ENCODE measurements at regions not wholly inside any gene's neighbourhood (a gene's known extent, or its start where the extent isn't known, plus 50 kb on each side); places are given as distances from the start of the nearest gene placed in this dataset.

DNA sequence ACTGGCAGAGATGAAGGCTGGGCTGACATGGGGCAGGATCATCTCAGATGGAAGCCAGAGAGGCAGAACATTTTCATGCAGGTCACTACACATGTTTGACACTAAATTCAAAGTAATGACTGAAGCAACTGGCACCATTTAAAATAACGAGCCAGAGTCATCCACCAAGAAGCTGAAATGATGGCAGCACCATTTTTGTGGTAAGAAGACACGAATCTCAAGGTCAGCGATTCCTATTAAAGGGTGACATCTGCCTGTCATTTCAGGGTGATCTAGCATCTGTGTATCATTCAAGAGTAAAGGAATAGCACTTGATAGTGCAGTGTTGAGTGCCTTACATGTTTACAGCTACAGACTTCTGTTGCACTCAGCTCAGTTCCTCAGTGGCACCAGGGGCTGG, 113.4 kb upstream of the C11orf87 start:
- Mint-ChIP-seq H3K27me3 (ENCODE audit: insufficient read depth, low read depth) (peaks cover 2% of the 10 kb centered on the region), H3K4me1 (no peaks in the 10 kb centered on the region), H3K36me3 (no peaks in the 10 kb centered on the region), H3K27ac (no peak overlapping the region), H3K4me3 (no peak overlapping the region), H3K9me3 (no peaks in the 10 kb centered on the region)
- no peaks in the 10 kb centered on the region for H3K36me3 ChIP-seq
- DNase-seq (ENCODE audit: low spot score), result no peak
- no peak overlapping the region for H3K4me2 ChIP-seq
- H4K20me1 ChIP-seq (ENCODE audit: low read depth), result no peaks in the 10 kb centered on the region
- no peaks in the 10 kb centered on the region for H3K4me1 ChIP-seq
- no peak overlapping the region for H3K9ac ChIP-seq
- no peaks in the 10 kb centered on the region for H3K9me3 ChIP-seq (ENCODE audit: low read depth)
- H3K4me3 ChIP-seq, result no peak overlapping the region
- H3K79me2 ChIP-seq (ENCODE audit: low read depth), result no peaks in the 10 kb centered on the region
- no peaks in the 10 kb centered on the region for H3F3A ChIP-seq (ENCODE audit: low read depth)
- TF ChIP-seq CTCF (IDR thresholded peaks at IDR 0.05) (no peak), EZH2phosphoT487 (IDR thresholded peaks at IDR 0.05) (no peak)
- H2AFZ ChIP-seq (replicated peaks), result no peak overlapping the region
- no peak overlapping the region for H3K27ac ChIP-seq
- H3K27me3 ChIP-seq, result no peaks in the 10 kb centered on the region

DNA sequence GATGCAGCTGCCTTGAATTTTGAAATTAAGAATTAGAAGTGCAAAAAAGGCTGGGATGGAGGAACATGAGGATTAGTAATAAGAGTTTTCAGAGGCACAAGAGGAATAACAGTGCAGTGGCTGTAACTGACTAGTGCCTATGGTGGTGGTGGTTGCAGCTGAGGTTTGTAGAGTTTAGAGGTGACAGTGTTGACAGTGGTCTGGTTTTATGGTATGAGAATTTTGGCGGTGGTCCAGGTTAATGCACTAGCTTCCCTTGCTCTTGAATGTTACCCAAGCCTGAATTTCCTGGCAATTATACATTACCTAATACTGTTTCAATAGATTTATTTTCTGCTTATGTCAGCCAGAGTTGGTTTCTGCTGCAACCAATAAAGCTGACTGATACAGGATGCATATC, 112.8 kb upstream of the C11orf87 start:
- no peak overlapping the region for H3K27ac Mint-ChIP-seq
- Histone ChIP-seq H3K4me2 (no peak overlapping the region), H3K27me3 (no peaks in the 10 kb centered on the region), H3K27ac (no peak overlapping the region), H3K79me2 (ENCODE audit: low read depth) (no peaks in the 10 kb centered on the region), H3K9ac (no peak overlapping the region), H2AFZ (replicated peaks) (no peak overlapping the region), H3F3A (ENCODE audit: low read depth) (no peaks in the 10 kb centered on the region), H3K4me3 (no peak overlapping the region), H3K4me1 (no peaks in the 10 kb centered on the region), H4K20me1 (ENCODE audit: low read depth) (no peaks in the 10 kb centered on the region), H3K36me3 (no peaks in the 10 kb centered on the region), H3K9me3 (ENCODE audit: low read depth) (no peaks in the 10 kb centered on the region)
- H3K4me3 Mint-ChIP-seq, result no peak overlapping the region
- TF ChIP-seq CTCF (IDR thresholded peaks at IDR 0.05), result no peak
- TF ChIP-seq EZH2 (IDR thresholded peaks at IDR 0.05), result no peak
- no peak for TF ChIP-seq EZH2phosphoT487 (IDR thresholded peaks at IDR 0.05)
- no peak for DNase-seq (ENCODE audit: low spot score)
- H3K4me1 Mint-ChIP-seq, result no peaks in the 10 kb centered on the region
- H3K27me3 Mint-ChIP-seq (ENCODE audit: insufficient read depth, low read depth), result peaks cover 2% of the 10 kb centered on the region
- H3K9me3 Mint-ChIP-seq, result peaks cover under 1% of the 10 kb centered on the region
- no peaks in the 10 kb centered on the region for H3K36me3 Mint-ChIP-seq

DNA sequence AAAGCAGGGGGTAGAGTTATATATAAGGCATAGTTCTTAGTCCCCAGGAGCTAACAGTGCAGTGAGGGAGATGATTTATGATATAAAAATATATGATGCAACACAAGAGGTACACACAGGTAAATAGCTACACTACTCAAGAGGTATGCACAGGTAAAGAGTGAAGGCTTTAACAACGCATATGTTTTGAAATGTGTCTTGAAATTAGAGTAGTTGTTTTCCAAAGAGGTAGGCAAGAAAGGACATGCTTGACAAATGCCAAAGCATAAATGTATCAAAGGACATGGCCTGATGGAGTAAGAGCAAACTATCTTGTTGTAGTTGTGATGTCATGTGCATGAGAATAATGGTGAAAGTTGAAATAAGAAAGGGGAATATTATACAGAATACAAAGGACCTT, 104.3 kb upstream of the C11orf87 start:
- Histone ChIP-seq H3F3A (ENCODE audit: low read depth) (no peaks in the 10 kb centered on the region), H3K4me3 (no peak overlapping the region), H3K9ac (no peak overlapping the region), H3K27me3 (no peaks in the 10 kb centered on the region), H3K36me3 (no peaks in the 10 kb centered on the region), H3K27ac (no peak overlapping the region), H2AFZ (replicated peaks) (no peak overlapping the region), H3K4me1 (no peaks in the 10 kb centered on the region), H3K79me2 (ENCODE audit: low read depth) (no peaks in the 10 kb centered on the region), H4K20me1 (ENCODE audit: low read depth) (no peaks in the 10 kb centered on the region), H3K4me2 (no peak overlapping the region), H3K9me3 (ENCODE audit: low read depth) (no peaks in the 10 kb centered on the region)
- TF ChIP-seq EZH2phosphoT487 (IDR thresholded peaks at IDR 0.05) (no peak), CTCF (IDR thresholded peaks at IDR 0.05) (no peak), EZH2 (IDR thresholded peaks at IDR 0.05) (no peak)
- Mint-ChIP-seq H3K27me3 (ENCODE audit: insufficient read depth, low read depth) (no peaks in the 10 kb centered on the region), H3K4me1 (no peaks in the 10 kb centered on the region), H3K9me3 (peaks cover 2% of the 10 kb centered on the region), H3K36me3 (no peaks in the 10 kb centered on the region), H3K27ac (no peak overlapping the region), H3K4me3 (no peak overlapping the region)
- DNase-seq (ENCODE audit: low spot score), result no peak

- H3K36me3 ChIP-seq, result no peaks in the 10 kb centered on the region
- no peak for TF ChIP-seq CTCF (IDR thresholded peaks at IDR 0.05)
- no peak for TF ChIP-seq EZH2 (IDR thresholded peaks at IDR 0.05)
- no peak for TF ChIP-seq EZH2phosphoT487 (IDR thresholded peaks at IDR 0.05)
- H3K4me3 ChIP-seq, result no peak overlapping the region
- no peaks in the 10 kb centered on the region for H3K9me3 ChIP-seq (ENCODE audit: low read depth)
- Mint-ChIP-seq H3K9me3 (no peaks in the 10 kb centered on the region), H3K27ac (no peak overlapping the region), H3K27me3 (ENCODE audit: insufficient read depth, low read depth) (no peaks in the 10 kb centered on the region), H3K4me1 (no peaks in the 10 kb centered on the region), H3K4me3 (no peak overlapping the region), H3K36me3 (no peaks in the 10 kb centered on the region)
- no peaks in the 10 kb centered on the region for H4K20me1 ChIP-seq (ENCODE audit: low read depth)
- H3K27ac ChIP-seq, result no peak overlapping the region
- H3F3A ChIP-seq (ENCODE audit: low read depth), result no peaks in the 10 kb centered on the region
- H3K4me2 ChIP-seq, result no peak overlapping the region
- H3K79me2 ChIP-seq (ENCODE audit: low read depth), result no peaks in the 10 kb centered on the region
- H3K9ac ChIP-seq, result no peak overlapping the region
- no peak overlapping the region for H2AFZ ChIP-seq (replicated peaks)
- no peaks in the 10 kb centered on the region for H3K4me1 ChIP-seq
- no peaks in the 10 kb centered on the region for H3K27me3 ChIP-seq
- no peak for DNase-seq (ENCODE audit: low spot score)
Measured at GRCh38 chr11:109320595-109320994, 101.4 kb upstream of the C11orf87 start.

Data from neural progenitor cell (in vitro differentiated cells).